GM12864 (cell line): ENCODE measurements at regions not wholly inside any gene's neighbourhood (a gene's known extent, or its start where the extent isn't known, plus 50 kb on each side); places are given as distances from the start of the nearest gene placed in this dataset.

Source experiments
- DNase-seq: peaks from one replicate; pipeline ENCODE4 v3.0.0-alpha.2; 2011; ENCODE audit warnings: low read depth
- H3K4me3 ChIP-seq: 2 replicates; pipeline ENCODE4 v1.5.1; 2011; ENCODE audit warnings: mild to moderate bottlenecking, low read depth, low read length, control low read depth
- CTCF ChIP-seq: IDR thresholded peaks from 2 replicates; pipeline ENCODE4 v1.5.1; 2011; ENCODE audit warnings: low read depth, mild to moderate bottlenecking, moderate library complexity, low read length, control low read depth, inconsistent platforms; ENCODE audit errors: missing control alignments

- no peak for DNase-seq
- no peak for TF ChIP-seq CTCF
- H3K4me3 ChIP-seq: no peak overlapping the region
Observed at GRCh38 chr3:5312290-5312689, 124.8 kb downstream of the EDEM1 start.

GRCh38 chr3:5314897-5315296, 127.4 kb downstream of the EDEM1 start:
- H3K4me3 ChIP-seq: no peak overlapping the region
- DNase-seq: no peak
- no peak for TF ChIP-seq CTCF

GRCh38 chr3:5317557-5317956, 130.1 kb downstream of the EDEM1 start:
- no peak overlapping the region for H3K4me3 ChIP-seq
- no peak for TF ChIP-seq CTCF
- no peak for DNase-seq

- no peak for TF ChIP-seq CTCF
- H3K4me3 ChIP-seq: no peak overlapping the region
Observed at GRCh38 chr3:5319454-5319853, 131.9 kb downstream of the EDEM1 start.

GRCh38 chr3:5321666-5322340, 134.3 kb downstream of the EDEM1 start:
- no peak for DNase-seq
- no peak overlapping the region for H3K4me3 ChIP-seq
- no peak for TF ChIP-seq CTCF

More at GRCh38 chr3:5319454-5319853, 131.9 kb downstream of the EDEM1 start:
- DNase-seq: no peak

- no peak for TF ChIP-seq CTCF
Observed at GRCh38 chr3:5324780-5325179, 137.3 kb downstream of the EDEM1 start.

GRCh38 chr3:5330152-5330810, 142.8 kb downstream of the EDEM1 start:
- DNase-seq: no peak
- no peak for TF ChIP-seq CTCF
- no peak overlapping the region for H3K4me3 ChIP-seq

More at GRCh38 chr3:5324780-5325179, 137.3 kb downstream of the EDEM1 start:
- H3K4me3 ChIP-seq: no peak overlapping the region
- DNase-seq: no peak
